ENCODE measurements at regions not wholly inside any gene's neighbourhood (a gene's known extent, or its start where the extent isn't known, plus 50 kb on each side); places are given as distances from the start of the nearest gene placed in this dataset.

DNA sequence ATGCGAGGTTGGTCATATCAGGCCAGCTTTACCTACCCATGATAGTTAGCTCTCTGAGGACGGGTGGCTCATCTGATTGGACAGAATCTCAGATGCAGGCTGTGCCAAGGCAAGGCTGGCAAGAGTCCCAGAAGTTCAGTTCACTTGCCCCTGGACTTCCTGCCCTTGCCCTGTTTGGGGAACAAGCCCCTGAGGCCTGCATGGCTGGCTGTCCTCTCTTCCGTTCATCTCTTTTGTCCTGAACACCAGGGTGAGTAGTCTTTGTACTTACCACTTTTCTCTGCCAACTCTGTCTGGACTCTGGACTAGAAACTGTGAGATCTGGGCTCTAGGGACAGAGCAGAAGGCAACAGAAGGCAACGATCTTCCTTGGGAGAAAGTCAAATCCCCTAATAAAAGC, 769.9 kb downstream of the QKI start:
- H2AFZ ChIP-seq (ENCODE audit: low read length): no peak overlapping the region
- H3K4me1 Mint-ChIP-seq: peaks cover 15 to 16% of the 10 kb centered on the region in 2 experiments
- no peak overlapping the region for H3T11ph ChIP-seq (ENCODE audit: low read length)
- peaks cover 0 to 7% (median 2%) of the 10 kb centered on the region in 3 experiments; a peak in 4 of 7 replicates for H3K36me3 Mint-ChIP-seq (ENCODE audit: insufficient read depth in 1 of 3, low read depth in 3 of 3)
- H3K4me1 ChIP-seq (ENCODE audit: insufficient read depth, low read length): peaks cover 4% of the 10 kb centered on the region
- H4K8ac ChIP-seq (replicated peaks; ENCODE audit: insufficient read length, low read depth, low read length): no peak overlapping the region
- no peak overlapping the region; a peak in 1 of 7 replicates for H3K27ac Mint-ChIP-seq
- no peak overlapping the region for H3K18ac ChIP-seq (ENCODE audit: insufficient read length, low read depth, low read length)
- no peak overlapping the region for H2BK15ac ChIP-seq (ENCODE audit: low read depth, low read length)
- no peaks in the 10 kb centered on the region for H4K20me1 ChIP-seq (ENCODE audit: control insufficient read depth, insufficient read depth, insufficient read length)
- no peak overlapping the region for H3K4me3 Mint-ChIP-seq
- H3K27ac ChIP-seq (ENCODE audit: insufficient read length, low read depth, low read length): no peak overlapping the region
- H2BK5ac ChIP-seq (ENCODE audit: insufficient read length, low read length): no peak overlapping the region
- WGBS (ENCODE audit: extremely low coverage, insufficient read length, low lambda C conversion rate): no CpG with 5 or more reads among the region's 4 CpGs
- no peaks in the 10 kb centered on the region for H3K79me2 ChIP-seq (ENCODE audit: insufficient read depth, low read length)
- no peak overlapping the region for H3K9ac ChIP-seq (ENCODE audit: extremely low read depth, insufficient read length, low read length)
- H3K14ac ChIP-seq (ENCODE audit: insufficient read depth, low read length): no peak overlapping the region
- H2BK12ac ChIP-seq (ENCODE audit: insufficient read length, low read depth, low read length): no peak overlapping the region
- TF ChIP-seq, protein P1, sequence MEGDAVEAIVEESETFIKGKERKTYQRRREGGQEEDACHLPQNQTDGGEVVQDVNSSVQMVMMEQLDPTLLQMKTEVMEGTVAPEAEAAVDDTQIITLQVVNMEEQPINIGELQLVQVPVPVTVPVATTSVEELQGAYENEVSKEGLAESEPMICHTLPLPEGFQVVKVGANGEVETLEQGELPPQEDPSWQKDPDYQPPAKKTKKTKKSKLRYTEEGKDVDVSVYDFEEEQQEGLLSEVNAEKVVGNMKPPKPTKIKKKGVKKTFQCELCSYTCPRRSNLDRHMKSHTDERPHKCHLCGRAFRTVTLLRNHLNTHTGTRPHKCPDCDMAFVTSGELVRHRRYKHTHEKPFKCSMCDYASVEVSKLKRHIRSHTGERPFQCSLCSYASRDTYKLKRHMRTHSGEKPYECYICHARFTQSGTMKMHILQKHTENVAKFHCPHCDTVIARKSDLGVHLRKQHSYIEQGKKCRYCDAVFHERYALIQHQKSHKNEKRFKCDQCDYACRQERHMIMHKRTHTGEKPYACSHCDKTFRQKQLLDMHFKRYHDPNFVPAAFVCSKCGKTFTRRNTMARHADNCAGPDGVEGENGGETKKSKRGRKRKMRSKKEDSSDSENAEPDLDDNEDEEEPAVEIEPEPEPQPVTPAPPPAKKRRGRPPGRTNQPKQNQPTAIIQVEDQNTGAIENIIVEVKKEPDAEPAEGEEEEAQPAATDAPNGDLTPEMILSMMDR (conservative IDR thresholded peaks at IDR 0.05): no peak
- no peaks in the 10 kb centered on the region; a peak in 3 of 5 replicates for H3K9me3 Mint-ChIP-seq
- no peak overlapping the region for H2BK120ac ChIP-seq (ENCODE audit: low read depth, low read length, poor library complexity, severe bottlenecking)
- no peak overlapping the region for H3K4ac ChIP-seq (ENCODE audit: low read depth, low read length)
- H3K9me3 ChIP-seq (ENCODE audit: control insufficient read depth, low read depth, low read length): no peaks in the 10 kb centered on the region
- no peak overlapping the region for H2AK5ac ChIP-seq (ENCODE audit: insufficient read length, low read length)
- H3K23ac ChIP-seq (ENCODE audit: insufficient read length, low read depth, low read length): no peak overlapping the region
- no peak overlapping the region for H2BK20ac ChIP-seq (ENCODE audit: low read depth, low read length, poor library complexity, severe bottlenecking)
- H3K56ac ChIP-seq (ENCODE audit: insufficient read length, low read depth, low read length): no peak overlapping the region
- H3K23me2 ChIP-seq (ENCODE audit: insufficient read length, low read depth, low read length, poor library complexity, severe bottlenecking): no peaks in the 10 kb centered on the region
- DNase-seq: no peak
- H4K91ac ChIP-seq (ENCODE audit: insufficient read length, low read depth, low read length): no peak overlapping the region
- no peaks in the 10 kb centered on the region for H3K27me3 ChIP-seq (ENCODE audit: insufficient read depth, low read length)
- H3K27me3 Mint-ChIP-seq (ENCODE audit: low read depth): no peaks in the 10 kb centered on the region
- H3K4me2 ChIP-seq (ENCODE audit: insufficient read depth, insufficient read length, low read length): no peak overlapping the region
- no peak overlapping the region for H4K5ac ChIP-seq (ENCODE audit: insufficient read length, low read depth, low read length)
- no peaks in the 10 kb centered on the region for H3K79me1 ChIP-seq (ENCODE audit: insufficient read depth, low read depth, low read length, poor library complexity, severe bottlenecking)

Data from H9 (cell line).